Tibial artery (tissue), 4 donors: ENCODE measurements at regions not wholly inside any gene's neighbourhood (a gene's known extent, or its start where the extent isn't known, plus 50 kb on each side); places are given as distances from the start of the nearest gene placed in this dataset.

Experiments used
- DNase-seq, 2 donors: peaks; one replicate each; pipeline ENCODE4 v3.0.0-alpha.2; 2019
- H3K27ac ChIP-seq, 2 donors: fragments of 200-600 bp; sonication (generic) in 1 of 2; 1 replicate in 1 of 2; 2 replicates in 1 of 2; pipeline ENCODE4 v1.5.1; 2018 to 2019; ENCODE audit warnings: mild to moderate bottlenecking in 1 of 2
- H3K27me3 ChIP-seq, 2 donors: fragments of 200-600 bp; sonication (generic) in 1 of 2; one replicate each; pipeline versions ENCODE4 v1.5.1 to v1.6.0; 2016 to 2019
- H3K36me3 ChIP-seq, 3 donors: fragments of 200-600 bp; sonication (generic) in 2 of 3; one replicate each; pipeline ENCODE4 v1.5.1; 2016 to 2019; ENCODE audit warnings: mild to moderate bottlenecking in 2 of 3
- H3K4me1 ChIP-seq, 4 donors: fragments of 200-600 bp; sonication (generic) in 2 of 4; 1 replicate in 3 of 4; 2 replicates in 1 of 4; pipeline ENCODE4 v1.5.1; 2016 to 2019
- H3K4me3 ChIP-seq, 2 donors: fragments of 200-600 bp; sonication (generic) in 1 of 2; 1 replicate in 1 of 2; 2 replicates in 1 of 2; pipeline ENCODE4 v1.5.1; 2018 to 2019; ENCODE audit warnings: mild to moderate bottlenecking in 2 of 2
- H3K9me3 ChIP-seq, 3 donors: fragments of 200-600 bp; sonication (generic) in 1 of 3; one replicate each; pipeline ENCODE4 v1.5.1; 2016 to 2019
- intact Hi-C: fragments of 100-400 bp; cut with DNase I; formaldehyde crosslinking; loops from one replicate; pipeline ENCODE4 v1.15.0; 2023; ENCODE audit warnings: low total_unique reads
- TF ChIP-seq, protein P1 (sequence below), 2 experiments: fragments of 200-600 bp in 1 of 2; fragments of 450-650 bp in 1 of 2; IDR thresholded peaks; one replicate each; pipeline ENCODE4 v1.5.1; 2017 to 2019; ENCODE audit warnings: antibody characterized with exemption in 2 of 2, mild to moderate bottlenecking in 1 of 2, moderate library complexity in 1 of 2

- peaks cover 0 to 18% (median 11%) of the 10 kb centered on the region in 4 donors for H3K4me1 ChIP-seq
- no peak for DNase-seq
- intact Hi-C loops, result no loop called here
- H3K9me3 ChIP-seq, result no peaks in the 10 kb centered on the region
- H3K4me3 ChIP-seq, result no peak overlapping the region
- H3K36me3 ChIP-seq, result no peaks in the 10 kb centered on the region
- peak overlapping the region in 1 of 2 donors; percentile 22 for H3K27ac ChIP-seq
- H3K27me3 ChIP-seq, result no peaks in the 10 kb centered on the region
- TF ChIP-seq, protein P1, sequence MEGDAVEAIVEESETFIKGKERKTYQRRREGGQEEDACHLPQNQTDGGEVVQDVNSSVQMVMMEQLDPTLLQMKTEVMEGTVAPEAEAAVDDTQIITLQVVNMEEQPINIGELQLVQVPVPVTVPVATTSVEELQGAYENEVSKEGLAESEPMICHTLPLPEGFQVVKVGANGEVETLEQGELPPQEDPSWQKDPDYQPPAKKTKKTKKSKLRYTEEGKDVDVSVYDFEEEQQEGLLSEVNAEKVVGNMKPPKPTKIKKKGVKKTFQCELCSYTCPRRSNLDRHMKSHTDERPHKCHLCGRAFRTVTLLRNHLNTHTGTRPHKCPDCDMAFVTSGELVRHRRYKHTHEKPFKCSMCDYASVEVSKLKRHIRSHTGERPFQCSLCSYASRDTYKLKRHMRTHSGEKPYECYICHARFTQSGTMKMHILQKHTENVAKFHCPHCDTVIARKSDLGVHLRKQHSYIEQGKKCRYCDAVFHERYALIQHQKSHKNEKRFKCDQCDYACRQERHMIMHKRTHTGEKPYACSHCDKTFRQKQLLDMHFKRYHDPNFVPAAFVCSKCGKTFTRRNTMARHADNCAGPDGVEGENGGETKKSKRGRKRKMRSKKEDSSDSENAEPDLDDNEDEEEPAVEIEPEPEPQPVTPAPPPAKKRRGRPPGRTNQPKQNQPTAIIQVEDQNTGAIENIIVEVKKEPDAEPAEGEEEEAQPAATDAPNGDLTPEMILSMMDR (IDR thresholded peaks at IDR 0.05), result no peak
Observed at GRCh38 chr2:204012072-204012653, 75.6 kb downstream of the ICOS start.

- Histone ChIP-seq H3K27me3 (no peaks in the 10 kb centered on the region), H3K9me3 (no peaks in the 10 kb centered on the region), H3K27ac (no peak overlapping the region), H3K4me3 (no peak overlapping the region), H3K4me1 (peaks cover 0 to 18% (median 11%) of the 10 kb centered on the region in 4 donors), H3K36me3 (no peaks in the 10 kb centered on the region)
- intact Hi-C loops, result no loop called here
- TF ChIP-seq, protein P1 (IDR thresholded peaks at IDR 0.05), result no peak
- DNase-seq, result no peak
Observed at GRCh38 chr2:204015118-204015843, 78.7 kb downstream of the ICOS start.

DNA sequence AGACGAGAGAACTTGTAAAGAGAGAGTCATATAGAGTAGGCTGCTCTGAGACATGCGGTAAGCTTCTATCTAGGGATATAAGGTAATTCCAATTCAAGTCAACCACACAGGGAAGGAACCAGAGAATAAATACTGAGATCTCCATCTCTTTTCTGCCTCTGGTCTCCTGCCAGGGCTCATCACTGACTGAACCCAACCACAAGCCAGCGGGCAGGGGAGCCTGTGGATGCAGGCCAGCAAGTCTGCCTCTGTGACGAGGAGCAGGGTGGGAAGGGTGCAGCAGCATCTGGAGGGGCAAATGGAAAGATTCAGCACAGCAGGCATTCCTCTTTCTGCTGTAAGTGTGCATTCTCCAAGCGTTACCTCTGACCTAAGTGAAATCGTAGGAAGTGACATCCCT is 82.2 kb downstream of the ICOS start:
- no peaks in the 10 kb centered on the region for H3K9me3 ChIP-seq
- H3K36me3 ChIP-seq, result no peaks in the 10 kb centered on the region
- DNase-seq, result no peak
- intact Hi-C loops, result no loop called here
- H3K27ac ChIP-seq, result no peak overlapping the region
- TF ChIP-seq, protein P1 (IDR thresholded peaks at IDR 0.05), result no peak
- H3K4me3 ChIP-seq, result no peak overlapping the region
- H3K27me3 ChIP-seq, result no peaks in the 10 kb centered on the region
- H3K4me1 ChIP-seq, result peaks cover 0 to 12% (median 0%) of the 10 kb centered on the region in 4 donors

DNA sequence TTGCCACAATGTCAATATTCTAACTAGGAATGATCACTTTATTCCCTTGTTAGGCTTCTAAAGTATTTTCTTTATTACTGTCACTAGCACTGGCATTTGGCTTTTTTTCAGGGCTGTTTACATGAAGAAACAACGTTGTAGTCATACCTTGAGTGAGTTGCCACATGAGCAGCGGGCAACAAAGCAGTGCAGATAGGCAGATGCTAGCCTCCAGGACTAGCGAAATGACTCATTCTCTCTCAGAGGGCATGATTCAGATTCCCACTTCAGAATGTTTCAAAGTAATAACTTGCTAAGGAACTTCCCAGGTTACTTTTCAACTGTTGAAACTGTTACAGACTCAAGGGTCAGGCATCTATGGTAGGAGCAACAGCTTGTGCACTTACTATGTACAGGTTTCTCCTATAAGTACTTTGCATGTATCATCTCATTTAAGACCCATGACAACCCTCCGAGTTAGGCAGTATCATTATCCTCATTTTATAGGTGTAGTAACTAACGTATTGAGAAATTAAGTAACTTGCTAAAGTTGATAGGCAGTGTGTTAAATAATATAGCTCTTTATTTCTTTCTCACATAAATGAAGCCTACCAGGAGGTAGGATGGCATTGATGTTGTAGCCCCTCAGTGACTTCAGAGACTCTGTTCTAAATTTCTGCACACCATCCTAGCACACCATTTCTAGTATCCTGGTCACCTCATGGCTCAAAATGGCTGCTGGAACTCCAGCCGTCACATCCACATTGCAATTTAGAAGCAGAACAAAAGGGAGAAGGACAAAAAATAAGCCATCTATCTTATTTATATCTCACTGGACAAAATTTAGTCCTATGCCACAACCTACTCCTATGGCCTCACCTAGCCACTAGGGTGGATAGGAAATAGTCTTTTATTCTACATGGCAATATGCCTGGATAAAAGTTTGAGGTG is 83.3 kb downstream of the ICOS start:
- H3K36me3 ChIP-seq, result no peaks in the 10 kb centered on the region
- no peaks in the 10 kb centered on the region for H3K27me3 ChIP-seq
- no peak overlapping the region for H3K4me3 ChIP-seq
- TF ChIP-seq, protein P1 (IDR thresholded peaks at IDR 0.05), result no peak
- no peak for DNase-seq
- no peaks in the 10 kb centered on the region for H3K9me3 ChIP-seq
- H3K4me1 ChIP-seq, result peaks cover 0 to 21% (median 7%) of the 10 kb centered on the region in 4 donors
- intact Hi-C loops, result loop anchor here (5.0 kb wide), 1 partner anchor 88 kb away; no protein-coding TSS in a partner anchor
- H3K27ac ChIP-seq, result no peak overlapping the region

DNA sequence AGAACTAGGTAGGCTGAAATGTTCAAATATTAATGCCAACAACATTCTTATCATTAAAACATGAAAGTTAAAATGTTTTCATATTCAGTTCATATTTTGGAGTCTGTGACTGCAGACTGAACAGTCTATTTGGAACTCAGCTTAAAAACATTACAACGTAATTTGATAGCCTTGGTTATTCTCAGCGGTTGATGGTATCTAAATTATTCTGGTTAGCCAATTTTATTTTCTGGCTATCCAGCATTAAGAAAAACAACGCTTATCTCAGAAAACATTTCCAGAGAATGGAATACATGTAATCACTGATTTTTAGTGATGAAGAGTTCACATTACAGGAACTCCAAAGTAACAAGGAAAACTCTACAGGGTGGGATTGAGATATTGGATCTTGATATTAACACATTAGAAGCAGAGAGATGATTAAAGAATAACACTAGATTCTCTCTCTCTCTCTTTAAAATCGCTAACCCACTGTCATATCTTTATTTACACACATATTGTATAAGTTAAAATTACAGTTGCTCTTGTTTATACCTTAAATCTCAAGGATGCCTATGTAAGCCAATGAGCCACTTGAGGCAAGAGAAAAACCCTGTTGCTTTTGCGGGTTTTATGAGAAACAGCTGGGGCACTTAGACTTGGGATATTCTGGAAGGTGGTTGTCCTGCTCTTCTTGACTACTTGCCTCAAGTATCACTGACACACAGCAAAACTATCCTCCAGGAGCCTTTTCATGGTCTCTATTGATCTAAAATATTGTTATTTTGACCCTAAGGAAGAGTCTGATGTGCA is 84.9 kb downstream of the ICOS start:
- no peak overlapping the region for H3K4me3 ChIP-seq
- peak overlapping the region in 1 of 2 donors; percentile 21 for H3K27ac ChIP-seq
- no peaks in the 10 kb centered on the region for H3K9me3 ChIP-seq
- no peak for DNase-seq
- no peaks in the 10 kb centered on the region for H3K36me3 ChIP-seq
- intact Hi-C loops, result loop anchor here (5.0 kb wide), 1 partner anchor 89 kb away; no protein-coding TSS in a partner anchor
- H3K4me1 ChIP-seq, result peaks cover 0 to 26% (median 10%) of the 10 kb centered on the region in 4 donors
- H3K27me3 ChIP-seq, result no peaks in the 10 kb centered on the region
- TF ChIP-seq, protein P1 (IDR thresholded peaks at IDR 0.05), result no peak
